SJCRH30 (cell line): ENCODE measurements at regions not wholly inside any gene's neighbourhood (a gene's known extent, or its start where the extent isn't known, plus 50 kb on each side); places are given as distances from the start of the nearest gene placed in this dataset.
A peak's percentile ranks its signal among the peaks of the same experiment; 100 is the strongest.

ENCODE experiments used
- DNase-seq, 2 experiments: peaks; one replicate each; pipeline ENCODE4 v3.0.0-alpha.2; 2015 to 2020
- H3K27ac ChIP-seq: fragments of 250-450 bp; sonication (Bioruptor Pico); 2 replicates; pipeline ENCODE4 v1.5.1; 2020; ENCODE audit warnings: mild to moderate bottlenecking, moderate library complexity
- H3K27me3 ChIP-seq: fragments of 250-450 bp; sonication (Bioruptor Pico); 2 replicates; pipeline ENCODE4 v1.5.1; 2020; ENCODE audit warnings: mild to moderate bottlenecking, moderate library complexity
- H3K36me3 ChIP-seq: fragments of 250-450 bp; sonication (Bioruptor Pico); 2 replicates; pipeline ENCODE4 v1.5.1; 2020; ENCODE audit warnings: mild to moderate bottlenecking, moderate library complexity
- H3K4me1 ChIP-seq: fragments of 250-450 bp; sonication (Bioruptor Pico); 2 replicates; pipeline ENCODE4 v1.5.1; 2020; ENCODE audit warnings: mild to moderate bottlenecking, moderate library complexity
- H3K4me3 ChIP-seq: fragments of 250-450 bp; sonication (Bioruptor Pico); 2 replicates; pipeline ENCODE4 v1.5.1; 2020; ENCODE audit warnings: mild to moderate bottlenecking, moderate library complexity
- H3K9me3 ChIP-seq: fragments of 250-450 bp; sonication (Bioruptor Pico); replicated peaks from 2 replicates; pipeline ENCODE4 v1.5.1; 2020; ENCODE audit warnings: mild to moderate bottlenecking, moderate library complexity

DNA sequence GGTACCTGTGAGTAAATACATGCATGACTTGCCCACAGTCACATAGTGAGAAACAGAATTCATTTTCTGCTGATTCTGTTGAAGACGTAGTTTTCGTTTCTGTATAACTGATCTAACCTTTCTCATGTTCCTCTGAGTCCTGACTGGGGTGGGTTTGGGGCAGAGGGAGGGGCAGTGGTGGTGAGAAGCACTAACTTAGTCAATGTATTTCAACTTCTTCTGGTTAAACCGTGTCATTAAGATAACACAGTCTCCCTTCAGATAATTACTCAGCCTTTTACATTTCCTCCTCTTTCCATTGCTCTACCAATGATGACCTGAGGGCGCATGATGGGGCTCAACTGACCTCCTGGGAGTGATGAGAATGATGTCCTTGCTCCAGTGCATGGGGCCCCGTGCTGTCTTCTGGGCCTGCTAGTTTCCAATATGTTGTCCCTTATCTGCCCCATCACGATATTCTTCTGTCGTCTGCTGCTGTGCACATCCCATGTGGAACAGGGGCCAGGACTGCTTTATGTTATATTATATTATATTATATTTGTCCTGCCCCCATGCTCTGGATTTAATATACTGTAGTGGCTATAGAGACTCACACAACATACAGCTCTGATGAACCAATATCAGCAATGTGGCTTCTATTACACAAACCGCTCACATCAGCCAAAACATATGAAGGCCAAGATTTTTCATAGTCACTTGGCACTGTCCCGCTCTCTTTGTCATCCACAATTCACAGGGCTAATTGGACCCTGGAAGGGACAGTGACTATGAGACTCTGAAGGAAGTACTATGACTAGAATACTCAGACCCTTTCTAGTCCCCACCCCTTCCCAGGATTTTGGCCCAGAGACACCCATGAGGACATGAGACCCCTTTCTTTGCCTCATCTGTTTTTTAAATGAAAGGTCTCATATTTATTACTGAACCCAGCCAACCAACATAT, 407.1 kb upstream of the MCTP2 start:
- Histone ChIP-seq H3K36me3 (no peaks in the 10 kb centered on the region), H3K4me1 (peaks cover 8% of the 10 kb centered on the region; the same call in 1 of the 2 replicates), H3K4me3 (no peak overlapping the region), H3K9me3 (no peaks in the 10 kb centered on the region; the same call in 1 of the 2 replicates), H3K27ac (no peak overlapping the region), H3K27me3 (no peaks in the 10 kb centered on the region)
- DNase-seq = no peak

DNA sequence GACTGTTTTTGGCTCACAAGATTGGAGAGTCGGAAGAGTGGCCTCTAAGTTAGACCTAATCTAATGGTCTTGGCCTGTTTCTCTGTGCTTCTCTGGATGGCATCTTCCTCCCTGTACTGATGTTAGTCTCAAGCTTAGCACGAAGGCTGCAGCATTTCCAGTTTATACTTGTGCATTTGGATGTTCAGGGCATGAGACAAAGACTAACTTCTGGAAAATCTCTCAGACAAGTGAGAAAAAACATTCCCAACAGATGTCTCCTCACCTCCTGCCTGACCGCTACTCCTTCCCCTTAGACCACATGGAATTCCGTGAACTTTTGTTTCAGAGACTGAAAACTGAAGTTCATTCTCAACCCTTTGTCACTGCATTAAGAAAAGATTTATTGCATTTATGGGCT, 410.8 kb upstream of the MCTP2 start:
- Histone ChIP-seq H3K27ac (no peak overlapping the region), H3K4me3 (no peak overlapping the region), H3K4me1 (peaks cover 8% of the 10 kb centered on the region; the same call in 1 of the 2 replicates), H3K36me3 (no peaks in the 10 kb centered on the region), H3K27me3 (no peaks in the 10 kb centered on the region), H3K9me3 (peaks cover 6% of the 10 kb centered on the region; the same call in 1 of the 2 replicates)
- no peak for DNase-seq

DNA sequence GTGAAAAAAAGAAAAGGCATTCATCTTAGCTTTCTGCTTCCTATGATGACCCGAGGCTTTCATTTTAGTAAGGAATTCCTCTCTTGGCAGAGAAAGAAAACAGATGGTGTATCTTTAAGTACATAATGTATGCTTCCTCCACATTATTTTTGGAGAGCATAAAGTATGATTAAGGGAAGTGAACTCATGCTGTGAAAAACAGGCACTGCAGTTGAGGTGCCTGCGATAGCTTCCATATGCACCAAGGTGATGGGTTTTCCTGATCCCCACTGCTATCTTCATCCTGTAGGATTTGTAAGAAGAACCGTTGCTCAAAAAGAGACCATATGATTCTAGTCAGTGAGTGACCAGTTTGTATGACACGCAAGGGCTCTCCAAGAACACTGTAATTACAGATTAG, 411.5 kb upstream of the MCTP2 start:
- H3K36me3 ChIP-seq = no peaks in the 10 kb centered on the region
- no peak overlapping the region for H3K27ac ChIP-seq
- H3K4me1 ChIP-seq = peaks cover 8% of the 10 kb centered on the region; the same call in 1 of the 2 replicates
- peaks cover 6% of the 10 kb centered on the region; the same call in 1 of the 2 replicates for H3K9me3 ChIP-seq
- no peak overlapping the region for H3K4me3 ChIP-seq
- no peaks in the 10 kb centered on the region for H3K27me3 ChIP-seq
- no peak for DNase-seq

DNA sequence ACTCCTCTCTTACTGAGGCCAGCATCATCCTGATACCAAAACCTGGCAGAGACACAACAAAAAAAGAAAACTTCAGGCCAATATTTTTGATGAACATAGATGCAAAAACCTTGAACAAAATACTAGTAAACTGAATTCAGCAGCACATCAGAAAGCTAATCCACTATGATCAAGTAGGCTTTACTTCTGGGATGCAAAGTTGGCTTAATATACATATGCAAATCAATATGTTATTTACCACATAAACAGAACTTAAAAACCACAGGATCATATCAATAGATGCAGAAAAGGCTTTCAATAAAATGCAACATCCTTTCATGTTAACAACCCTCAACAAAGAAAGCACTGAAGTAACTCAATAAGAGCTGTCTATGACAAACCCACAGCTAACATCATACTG, 414.5 kb upstream of the MCTP2 start:
- Histone ChIP-seq H3K27ac (no peak overlapping the region), H3K27me3 (no peaks in the 10 kb centered on the region), H3K4me1 (peaks cover 8% of the 10 kb centered on the region; the same call in 1 of the 2 replicates)

DNA sequence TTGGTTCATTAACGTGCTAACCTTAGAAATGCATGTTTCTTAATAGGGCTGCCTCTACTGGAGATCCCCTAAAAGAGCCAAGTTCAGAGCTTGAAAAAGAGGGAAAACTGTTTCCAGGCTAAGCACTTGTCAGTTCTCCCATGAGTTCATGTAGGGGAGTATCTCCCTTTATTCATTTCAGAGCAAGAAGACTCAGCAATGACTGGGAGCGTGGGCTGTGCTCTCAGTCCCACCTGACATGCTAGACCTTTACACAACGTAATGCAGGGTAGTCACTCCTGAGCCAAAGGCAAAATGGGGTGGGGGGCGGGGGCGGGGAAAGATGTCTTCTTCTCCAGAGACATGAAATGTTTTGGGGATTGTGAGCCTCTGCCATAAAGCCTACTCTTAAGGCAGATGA, 420.1 kb upstream of the MCTP2 start:
- Histone ChIP-seq H3K4me1 (peaks cover 12% of the 10 kb centered on the region), H3K27me3 (no peaks in the 10 kb centered on the region), H3K27ac (no peak overlapping the region), H3K9me3 (no peaks in the 10 kb centered on the region), H3K4me3 (no peak overlapping the region), H3K36me3 (no peaks in the 10 kb centered on the region)
- DNase-seq = no peak

More for the DNA sequence above, 414.5 kb upstream of the MCTP2 start:
- no peaks in the 10 kb centered on the region for H3K36me3 ChIP-seq
- DNase-seq = no peak
- no peak overlapping the region for H3K4me3 ChIP-seq
- peaks cover 6% of the 10 kb centered on the region; the same call in 1 of the 2 replicates for H3K9me3 ChIP-seq

DNA sequence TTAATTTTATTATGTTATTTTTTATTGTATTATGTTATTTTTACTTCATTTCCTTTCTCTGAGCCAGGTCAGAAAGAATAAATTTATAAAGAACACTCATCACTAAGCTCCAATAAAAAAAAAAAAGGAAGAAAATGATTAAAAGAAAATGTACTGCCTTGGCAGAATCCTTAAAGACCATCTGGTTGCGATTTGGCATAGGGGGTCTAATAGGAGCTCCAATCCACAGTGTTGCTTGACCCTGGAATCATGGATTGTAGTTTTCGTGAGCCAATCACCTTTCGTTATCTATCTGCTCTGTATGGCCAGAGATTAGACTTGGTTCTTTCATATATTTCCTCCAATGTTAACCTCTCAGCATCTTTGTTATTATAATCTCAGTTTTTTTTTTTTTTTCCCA, 421.8 kb upstream of the MCTP2 start:
- Histone ChIP-seq H3K4me3 (no peak overlapping the region), H3K27me3 (no peaks in the 10 kb centered on the region), H3K36me3 (no peaks in the 10 kb centered on the region), H3K9me3 (no peaks in the 10 kb centered on the region), H3K27ac (no peak overlapping the region), H3K4me1 (peaks cover 21% of the 10 kb centered on the region)
- no peak for DNase-seq

DNA sequence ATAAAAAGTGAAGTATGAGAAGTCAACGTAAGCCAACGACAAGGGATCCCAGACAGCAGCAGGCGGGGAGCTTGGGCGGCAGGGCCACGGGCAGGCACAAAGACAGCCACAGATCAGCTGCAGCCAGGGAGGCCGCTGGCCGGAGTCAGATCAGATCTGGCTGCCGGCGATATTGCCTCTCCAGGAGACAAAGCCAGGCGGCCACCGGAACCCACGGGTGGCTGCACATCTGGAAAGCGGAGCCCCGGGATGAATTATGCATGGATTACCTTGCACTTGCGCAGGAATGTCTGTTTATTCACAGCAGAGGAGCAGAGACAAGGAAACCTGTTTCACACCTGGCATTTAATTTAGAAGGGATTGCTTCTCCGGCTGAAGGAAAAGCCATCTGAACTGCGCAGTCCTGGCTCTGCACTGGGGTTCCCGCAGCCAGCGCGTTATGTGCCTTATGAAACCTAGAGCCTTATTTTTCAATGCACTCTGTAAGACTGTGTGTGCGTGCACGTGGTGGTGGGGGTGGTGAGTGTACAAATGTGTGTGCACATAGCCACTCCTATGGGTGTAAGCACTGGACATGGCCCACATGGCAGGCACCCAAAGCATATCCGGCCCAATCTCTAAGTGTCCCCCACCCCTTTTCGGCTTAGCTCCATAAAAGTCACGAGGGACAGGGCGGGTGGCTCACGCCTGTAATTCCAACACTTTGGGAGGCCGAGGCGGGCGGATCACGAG, 427.8 kb upstream of the MCTP2 start:
- Histone ChIP-seq H3K27ac (no peak overlapping the region), H3K36me3 (no peaks in the 10 kb centered on the region), H3K4me1 (peaks cover 21% of the 10 kb centered on the region), H3K4me3 (no peak overlapping the region), H3K9me3 (no peaks in the 10 kb centered on the region), H3K27me3 (no peaks in the 10 kb centered on the region)
- DNase-seq = peak; percentile 12 to 40

DNA sequence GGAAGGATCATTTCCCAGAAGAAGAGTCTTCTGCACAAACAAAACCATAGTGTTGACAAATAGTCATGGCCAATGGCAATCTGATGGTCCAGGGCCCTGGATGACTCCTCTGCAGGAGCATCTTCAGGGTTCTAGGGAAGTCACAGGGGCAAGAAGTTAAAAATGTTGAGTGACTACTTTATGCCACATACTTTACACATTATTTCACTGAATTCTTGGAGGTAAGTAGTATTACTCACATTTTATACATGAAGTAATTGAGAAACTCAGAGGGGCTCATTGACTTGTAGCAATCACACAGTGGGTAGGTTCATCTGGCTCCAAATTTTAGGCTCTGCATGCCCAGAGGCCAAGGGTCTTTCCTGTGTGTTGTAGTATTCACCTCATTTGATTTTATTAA, 430.2 kb upstream of the MCTP2 start:
- Histone ChIP-seq H3K4me3 (no peak overlapping the region), H3K27me3 (no peaks in the 10 kb centered on the region), H3K36me3 (no peaks in the 10 kb centered on the region), H3K4me1 (peaks cover 8% of the 10 kb centered on the region), H3K27ac (no peak overlapping the region), H3K9me3 (no peaks in the 10 kb centered on the region; the same call in 1 of the 2 replicates)
- DNase-seq = no peak

DNA sequence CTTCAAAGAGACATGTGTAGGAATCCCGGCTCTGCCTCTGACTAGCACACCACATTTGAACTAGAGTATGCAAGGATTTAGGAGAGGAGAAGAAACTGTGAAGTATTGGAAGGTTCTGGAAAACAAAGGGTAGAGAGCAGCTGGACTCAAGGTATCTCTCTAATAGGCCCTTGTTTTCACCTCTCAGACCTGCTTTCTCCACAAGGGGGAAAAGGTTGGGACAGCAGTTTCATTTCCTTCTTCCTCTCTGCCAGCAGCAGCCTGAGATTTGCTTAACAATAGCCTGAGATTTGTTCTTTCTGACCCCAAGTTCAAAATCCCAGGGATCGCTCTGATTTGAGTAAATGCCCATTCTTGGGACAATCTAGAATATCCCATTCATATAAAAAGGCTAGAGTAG, 430.6 kb upstream of the MCTP2 start:
- Histone ChIP-seq H3K4me3 (no peak overlapping the region), H3K36me3 (no peaks in the 10 kb centered on the region), H3K27me3 (no peaks in the 10 kb centered on the region), H3K9me3 (no peaks in the 10 kb centered on the region; the same call in 1 of the 2 replicates), H3K4me1 (peaks cover 4% of the 10 kb centered on the region), H3K27ac (no peak overlapping the region)
- DNase-seq = no peak

DNA sequence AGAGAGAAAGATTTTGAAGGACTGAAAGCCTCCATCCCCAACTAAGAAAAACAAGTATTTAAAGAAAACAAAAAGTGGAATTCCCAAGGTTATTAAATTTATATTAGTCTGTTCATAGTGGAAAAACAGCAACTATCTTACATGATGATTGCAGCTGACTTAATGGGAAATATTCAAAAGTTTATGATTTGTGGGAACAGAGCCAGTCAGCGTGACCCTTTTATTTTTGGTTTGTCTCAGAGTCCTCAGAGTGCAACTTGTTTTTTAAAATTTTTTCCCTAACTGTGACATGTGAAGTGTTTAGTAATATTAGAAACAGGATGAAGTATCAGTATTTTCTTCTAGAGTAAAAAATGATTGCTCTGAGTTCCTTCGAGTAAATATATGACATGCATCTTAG, 441.9 kb upstream of the MCTP2 start:
- DNase-seq = no peak
- H3K36me3 ChIP-seq = no peaks in the 10 kb centered on the region
- peaks cover 5% of the 10 kb centered on the region; the same call in 1 of the 2 replicates for H3K9me3 ChIP-seq
- no peaks in the 10 kb centered on the region for H3K4me1 ChIP-seq
- no peak overlapping the region for H3K4me3 ChIP-seq
- H3K27me3 ChIP-seq = no peaks in the 10 kb centered on the region
- H3K27ac ChIP-seq = no peak overlapping the region

DNA sequence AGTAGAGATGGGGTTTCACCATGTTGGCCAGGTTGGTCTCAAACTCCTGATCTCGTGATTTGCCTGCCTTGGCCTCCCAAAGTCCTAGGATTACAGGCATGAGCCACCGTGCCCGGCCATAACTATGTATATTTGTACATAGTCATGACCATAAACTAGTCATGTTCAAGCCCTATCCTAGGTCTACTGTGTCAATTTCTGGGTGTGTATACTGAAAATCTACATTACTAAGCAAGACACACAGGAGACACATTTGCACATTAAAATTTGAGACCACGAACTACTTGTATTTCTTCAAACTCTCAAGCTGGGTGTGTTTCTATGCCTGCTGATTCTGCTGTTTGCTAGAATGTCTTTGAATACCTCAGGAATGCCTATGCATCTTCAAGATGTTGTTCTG, 451.3 kb upstream of the MCTP2 start:
- Histone ChIP-seq H3K9me3 (no peaks in the 10 kb centered on the region), H3K27me3 (no peaks in the 10 kb centered on the region), H3K36me3 (no peaks in the 10 kb centered on the region), H3K4me3 (no peak overlapping the region), H3K4me1 (no peaks in the 10 kb centered on the region), H3K27ac (no peak overlapping the region)
- no peak for DNase-seq

DNA sequence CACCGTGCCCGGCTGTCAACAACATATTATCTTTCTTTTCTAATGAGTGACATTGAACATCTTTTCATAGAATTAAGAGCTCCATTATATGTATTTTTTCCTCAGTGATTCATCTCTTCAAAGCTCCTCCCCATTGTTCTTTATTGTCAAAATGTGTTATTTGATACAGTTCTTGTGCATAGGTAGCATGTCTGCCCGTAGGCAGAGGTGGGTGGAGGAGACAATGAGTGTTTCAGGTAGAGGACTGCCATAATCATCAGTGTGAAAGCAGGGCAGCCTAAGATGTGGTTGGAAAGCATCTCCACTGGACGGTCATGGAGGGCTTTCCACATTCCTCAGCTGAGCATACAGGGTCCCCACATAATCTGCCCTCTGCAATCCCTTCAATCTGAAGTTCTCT, 452.0 kb upstream of the MCTP2 start:
- H3K36me3 ChIP-seq = no peaks in the 10 kb centered on the region

DNA sequence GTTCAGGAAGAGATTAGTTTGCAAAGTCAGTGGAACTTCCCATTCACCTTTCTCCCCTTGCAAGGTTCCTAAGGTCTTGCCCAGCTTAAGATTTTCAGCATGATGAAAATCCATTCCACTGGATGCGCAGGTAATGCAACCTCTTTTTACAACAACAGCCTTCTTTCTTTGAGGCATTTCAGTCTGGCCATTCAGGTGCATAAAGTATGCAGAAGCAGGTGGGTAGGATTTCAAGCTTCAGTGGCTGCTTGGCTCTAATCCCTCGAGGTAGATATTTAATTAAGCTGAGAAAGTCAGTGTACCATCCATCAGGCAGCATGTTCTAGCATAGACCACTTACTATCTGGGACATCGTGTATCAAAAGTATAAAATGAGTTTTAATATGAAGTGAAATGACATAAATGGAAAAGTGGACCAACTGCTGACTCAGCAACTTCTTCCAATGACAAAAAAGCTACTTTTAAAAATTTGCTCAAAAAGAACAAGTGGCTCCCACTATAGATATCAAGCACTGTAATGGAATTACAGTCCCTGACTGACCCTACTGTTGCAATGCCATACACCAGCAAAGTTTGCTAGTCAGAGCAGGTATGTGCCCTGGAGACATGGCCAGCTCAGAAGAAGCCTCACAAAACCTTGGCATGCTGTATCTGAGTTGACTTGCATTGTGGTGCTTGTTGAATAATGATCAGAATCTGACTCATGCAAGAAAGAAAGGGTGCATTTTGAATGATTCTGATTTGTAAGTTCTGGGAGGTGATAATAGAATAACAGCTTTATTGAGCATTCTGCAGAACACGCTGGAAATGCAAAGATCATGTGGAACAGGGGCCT, 459.9 kb upstream of the MCTP2 start:
- no peak for DNase-seq
- no peaks in the 10 kb centered on the region for H3K27me3 ChIP-seq
- no peak overlapping the region for H3K27ac ChIP-seq
- no peaks in the 10 kb centered on the region for H3K4me1 ChIP-seq
- H3K36me3 ChIP-seq = no peaks in the 10 kb centered on the region
- no peak overlapping the region for H3K4me3 ChIP-seq
- 0 out of 2 replicates have a peak, but pooled peaks cover 2% of the 10 kb centered on the region for H3K9me3 ChIP-seq

More for the DNA sequence above, 452.0 kb upstream of the MCTP2 start:
- Histone ChIP-seq H3K9me3 (no peaks in the 10 kb centered on the region), H3K27ac (no peak overlapping the region), H3K27me3 (no peaks in the 10 kb centered on the region), H3K4me3 (no peak overlapping the region), H3K4me1 (no peaks in the 10 kb centered on the region)
- no peak for DNase-seq

DNA sequence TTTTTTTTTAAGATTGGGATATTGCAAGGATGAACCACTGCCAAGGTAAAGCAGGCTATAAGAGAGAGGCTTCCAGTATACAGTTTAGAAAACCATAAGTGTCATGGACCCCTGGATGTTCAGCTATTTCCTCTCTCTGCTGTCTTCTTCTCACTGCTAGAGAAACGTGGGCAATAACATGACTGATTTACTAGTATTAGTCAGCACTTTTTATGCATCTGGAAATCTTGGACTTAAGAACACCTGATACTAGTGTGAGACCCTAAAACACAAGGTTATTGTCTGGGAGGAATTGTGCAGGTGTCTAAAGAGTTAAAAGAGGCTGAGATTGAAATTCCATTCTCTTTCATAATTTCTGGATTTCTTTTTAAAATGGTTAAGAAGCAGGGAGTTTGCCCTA, 460.6 kb upstream of the MCTP2 start:
- no peaks in the 10 kb centered on the region for H3K27me3 ChIP-seq
- 0 out of 2 replicates have a peak, but pooled peaks cover 2% of the 10 kb centered on the region for H3K9me3 ChIP-seq
- no peak for DNase-seq
- no peaks in the 10 kb centered on the region for H3K36me3 ChIP-seq
- no peak overlapping the region for H3K4me3 ChIP-seq
- no peak overlapping the region for H3K27ac ChIP-seq
- no peaks in the 10 kb centered on the region for H3K4me1 ChIP-seq
